MM.1S (cell line): ENCODE measurements at regions not wholly inside any gene's neighbourhood (a gene's known extent, or its start where the extent isn't known, plus 50 kb on each side); places are given as distances from the start of the nearest gene placed in this dataset.

Experiments
- DNase-seq: peaks from one replicate; pipeline ENCODE4 v3.0.0-alpha.2; 2015
- H2AFZ ChIP-seq: fragments of 300-600 bp; sonication (generic); 2 replicates; pipeline ENCODE4 v1.6.0; 2016; ENCODE audit warnings: antibody characterized with exemption, low read length
- H3F3A ChIP-seq: fragments of 300-600 bp; sonication (generic); 2 replicates; pipeline ENCODE4 v1.6.1; 2016; ENCODE audit warnings: mild to moderate bottlenecking, antibody characterized with exemption, low read length, moderate library complexity, mixed read lengths; ENCODE audit not compliant: insufficient read depth
- H3K27ac ChIP-seq: fragments of 300-600 bp; sonication (generic); 2 replicates; pipeline ENCODE4 v1.5.1; 2016; ENCODE audit warnings: mild to moderate bottlenecking, low read length
- H3K27me3 ChIP-seq: fragments of 300-600 bp; sonication (generic); replicated peaks from 2 replicates; pipeline ENCODE4 v1.6.0; 2016; ENCODE audit warnings: low read length; ENCODE audit not compliant: insufficient read depth
- H3K36me3 ChIP-seq: fragments of 300-600 bp; sonication (generic); replicated peaks from 2 replicates; pipeline ENCODE4 v1.6.1; 2016; ENCODE audit warnings: mild to moderate bottlenecking, low read length, mixed read lengths; ENCODE audit not compliant: insufficient read depth
- H3K4me1 ChIP-seq: fragments of 300-600 bp; sonication (generic); 2 replicates; pipeline ENCODE4 v1.6.1; 2016; ENCODE audit warnings: low read length, mixed read lengths
- H3K4me2 ChIP-seq: fragments of 300-600 bp; sonication (generic); 2 replicates; pipeline ENCODE4 v1.6.0; 2016; ENCODE audit warnings: low read depth, low read length
- H3K4me3 ChIP-seq: fragments of 300-600 bp; sonication (generic); 2 replicates; pipeline ENCODE4 v1.5.1; 2016; ENCODE audit warnings: low read length, mixed read lengths
- H3K79me2 ChIP-seq: fragments of 300-600 bp; sonication (generic); 2 replicates; pipeline ENCODE4 v1.6.1; 2016; ENCODE audit warnings: mixed run types, low read length, mixed read lengths
- H3K9ac ChIP-seq: fragments of 300-600 bp; sonication (generic); 2 replicates; pipeline ENCODE4 v1.6.1; 2016; ENCODE audit warnings: low read length, mixed read lengths
- H3K9me2 ChIP-seq: fragments of 300-600 bp; sonication (generic); replicated peaks from 2 replicates; pipeline ENCODE4 v1.6.1; 2016; ENCODE audit warnings: mild to moderate bottlenecking, low read length, mixed read lengths; ENCODE audit not compliant: insufficient read depth
- H3K9me3 ChIP-seq: fragments of 300-600 bp; sonication (generic); replicated peaks from 2 replicates; pipeline ENCODE4 v1.6.1; 2016; ENCODE audit warnings: mild to moderate bottlenecking, low read length, mixed read lengths; ENCODE audit not compliant: insufficient read depth
- H4K20me1 ChIP-seq: fragments of 300-600 bp; sonication (generic); 2 replicates; pipeline ENCODE4 v1.6.1; 2016; ENCODE audit warnings: mild to moderate bottlenecking, low read length, moderate library complexity, mixed read lengths; ENCODE audit not compliant: insufficient read depth
- CTCF ChIP-seq: fragments of 300-600 bp; sonication (generic); IDR thresholded peaks from 2 replicates; pipeline ENCODE4 v1.5.1; 2016; ENCODE audit warnings: antibody characterized with exemption, low read length, mixed read lengths
- EZH2 ChIP-seq: fragments of 300-600 bp; sonication (generic); optimal IDR thresholded peaks from 2 replicates; pipeline ENCODE3; 2017; ENCODE audit warnings: low read depth, mild to moderate bottlenecking, antibody characterized with exemption, low read length, mixed read lengths
- EZH2phosphoT487 ChIP-seq: fragments of 300-600 bp; sonication (generic); IDR thresholded peaks from 2 replicates; pipeline ENCODE4 v1.6.1; 2018; ENCODE audit warnings: antibody characterized with exemption, low read length

- no peak for DNase-seq
- no peaks in the 10 kb centered on the region for H3K79me2 ChIP-seq
- H3K27me3 ChIP-seq, result no peaks in the 10 kb centered on the region
- no peaks in the 10 kb centered on the region for H3K36me3 ChIP-seq
- H3K9ac ChIP-seq, result no peak overlapping the region
- no peak overlapping the region for H3K27ac ChIP-seq
- H3K9me3 ChIP-seq, result no peaks in the 10 kb centered on the region
- H3K4me1 ChIP-seq, result no peaks in the 10 kb centered on the region
- H2AFZ ChIP-seq, result no peak overlapping the region
- H3F3A ChIP-seq, result no peaks in the 10 kb centered on the region
- H3K9me2 ChIP-seq, result no peaks in the 10 kb centered on the region
- H3K4me3 ChIP-seq, result no peak overlapping the region
- no peak overlapping the region for H3K4me2 ChIP-seq
- no peaks in the 10 kb centered on the region for H4K20me1 ChIP-seq
- TF ChIP-seq CTCF (no peak), EZH2phosphoT487 (no peak), EZH2 (no peak)
Observed at GRCh38 chr6:110041126-110041525, 63.0 kb downstream of the GPR6 start.

- H3K36me3 ChIP-seq, result no peaks in the 10 kb centered on the region
- H3F3A ChIP-seq, result no peaks in the 10 kb centered on the region
- no peak overlapping the region for H2AFZ ChIP-seq
- H3K79me2 ChIP-seq, result no peaks in the 10 kb centered on the region
- no peak overlapping the region for H3K27ac ChIP-seq
- no peak overlapping the region for H3K9ac ChIP-seq
- H3K9me2 ChIP-seq, result no peaks in the 10 kb centered on the region
- no peak overlapping the region for H3K4me3 ChIP-seq
- H3K27me3 ChIP-seq, result no peaks in the 10 kb centered on the region
- no peaks in the 10 kb centered on the region for H3K4me1 ChIP-seq
- H3K9me3 ChIP-seq, result no peaks in the 10 kb centered on the region
- no peak for DNase-seq
- TF ChIP-seq CTCF (no peak), EZH2 (no peak), EZH2phosphoT487 (no peak)
- no peaks in the 10 kb centered on the region for H4K20me1 ChIP-seq
- H3K4me2 ChIP-seq, result no peak overlapping the region
Observed at GRCh38 chr6:110041830-110042229, 63.7 kb downstream of the GPR6 start.

GRCh38 chr6:110042670-110043296 is 64.7 kb downstream of the GPR6 start:
- DNase-seq, result no peak
- no peaks in the 10 kb centered on the region for H3K9me3 ChIP-seq
- no peak overlapping the region for H3K9ac ChIP-seq
- H3K27me3 ChIP-seq, result no peaks in the 10 kb centered on the region
- no peak overlapping the region for H3K4me3 ChIP-seq
- H3F3A ChIP-seq, result no peaks in the 10 kb centered on the region
- no peak overlapping the region for H3K4me2 ChIP-seq
- no peak overlapping the region for H2AFZ ChIP-seq
- no peaks in the 10 kb centered on the region for H3K36me3 ChIP-seq
- no peaks in the 10 kb centered on the region for H3K9me2 ChIP-seq
- no peaks in the 10 kb centered on the region for H4K20me1 ChIP-seq
- TF ChIP-seq EZH2 (no peak), CTCF (no peak), EZH2phosphoT487 (no peak)
- H3K79me2 ChIP-seq, result no peaks in the 10 kb centered on the region
- H3K4me1 ChIP-seq, result no peaks in the 10 kb centered on the region
- H3K27ac ChIP-seq, result no peak overlapping the region
